IMR-90 (cell line): ENCODE measurements at regions not wholly inside any gene's neighbourhood (a gene's known extent, or its start where the extent isn't known, plus 50 kb on each side); places are given as distances from the start of the nearest gene placed in this dataset.

Source experiments
- ATAC-seq: fragments of 200-7000 bp; cut with Tn5 transposase; 2 replicates; pipeline ENCODE4 v1.9.1; 2020; ENCODE audit warnings: low read depth, mild to moderate bottlenecking, moderate library complexity
- BruUV-seq: library from RNA; stranded (reverse); fragments of 400-500 nt; replicated peaks from 2 replicates; lab custom pipeline; 2021; lab: Mats Ljungman, UMichigan
- CTCF ChIA-PET: fragments of 300-600 bp; formaldehyde crosslinking; extraction: SDS; loops from one replicate; lab custom pipeline; 2021; ENCODE audit warnings: antibody characterized with exemption; lab: Yijun Ruan, JAX
- POLR2A ChIA-PET: fragments of 300-600 bp; sonication (Branson Sonifier 250); formaldehyde crosslinking; loops from one replicate; lab custom pipeline; 2022; ENCODE audit warnings: antibody characterized with exemption; ENCODE audit not compliant: unreplicated experiment; lab: Charles Lee
- DNase-seq: peaks from one replicate; pipeline ENCODE4 v3.0.0; 2013
- H2AFZ ChIP-seq: replicated peaks from 2 replicates; pipeline ENCODE3; 2013; ENCODE audit warnings: low read length, mild to moderate bottlenecking; ENCODE audit not compliant: poor library complexity
- H2AK5ac ChIP-seq: 2 replicates; pipeline ENCODE4 v1.6.1; 2013; ENCODE audit warnings: low read depth, low read length, inconsistent platforms
- H2AK9ac ChIP-seq: replicated peaks from 2 replicates; pipeline ENCODE3; 2013; ENCODE audit warnings: mild to moderate bottlenecking, low read depth, low read length, moderate library complexity; ENCODE audit not compliant: poor library complexity
- H2BK120ac ChIP-seq: 2 replicates; pipeline ENCODE4 v1.6.1; 2013; ENCODE audit warnings: low read depth, low read length, inconsistent platforms
- H2BK15ac ChIP-seq: 3 replicates; pipeline ENCODE4 v1.6.1; 2013; ENCODE audit warnings: low read depth, low read length, inconsistent platforms
- H2BK20ac ChIP-seq: 2 replicates; pipeline ENCODE4 v1.6.1; 2013; ENCODE audit warnings: low read depth, mild to moderate bottlenecking, inconsistent platforms, low read length, moderate library complexity
- H2BK5ac ChIP-seq: 2 replicates; pipeline ENCODE4 v1.6.1; 2013; ENCODE audit warnings: mild to moderate bottlenecking, low read depth, low read length, inconsistent platforms; ENCODE audit not compliant: poor library complexity, severe bottlenecking
- H3K14ac ChIP-seq: replicated peaks from 2 replicates; pipeline ENCODE4 v1.6.1; 2013; ENCODE audit warnings: low read depth, low read length, inconsistent platforms
- H3K18ac ChIP-seq: 2 replicates; pipeline ENCODE4 v1.6.1; 2013; ENCODE audit warnings: low read depth, low read length, control low read depth
- H3K23ac ChIP-seq: 2 replicates; pipeline ENCODE4 v1.6.1; 2013; ENCODE audit warnings: low read depth, low read length, inconsistent platforms
- H3K27ac ChIP-seq: 2 replicates; pipeline ENCODE4 v1.5.1; 2013; ENCODE audit warnings: mild to moderate bottlenecking, control low read depth, low read length; ENCODE audit not compliant: insufficient read depth
- H3K27me3 ChIP-seq: 2 replicates; pipeline ENCODE4 v1.6.1; 2013; ENCODE audit warnings: low read length; ENCODE audit not compliant: control insufficient read depth, insufficient read depth
- H3K36me3 ChIP-seq: 2 replicates; pipeline ENCODE4 v1.6.1; 2013; ENCODE audit warnings: low read length, mixed read lengths; ENCODE audit not compliant: control insufficient read depth, insufficient read depth
- H3K4ac ChIP-seq: 2 replicates; pipeline ENCODE4 v1.6.1; 2013; ENCODE audit warnings: low read depth, low read length, inconsistent platforms
- H3K4me1 ChIP-seq: 2 replicates; pipeline ENCODE4 v1.6.1; 2013; ENCODE audit warnings: low read length, mixed read lengths; ENCODE audit not compliant: control insufficient read depth, insufficient read depth
- H3K4me2 ChIP-seq: 2 replicates; pipeline ENCODE4 v1.6.1; 2013; ENCODE audit warnings: low read depth, mild to moderate bottlenecking, control low read depth, low read length, moderate library complexity
- H3K4me3 ChIP-seq: 2 replicates; pipeline ENCODE4 v1.5.1; 2013; ENCODE audit warnings: low read depth, mild to moderate bottlenecking, control low read depth, low read length, moderate library complexity; ENCODE audit not compliant: insufficient read depth
- H3K56ac ChIP-seq: 2 replicates; pipeline ENCODE4 v1.6.1; 2013; ENCODE audit warnings: low read length, inconsistent platforms; ENCODE audit not compliant: insufficient read depth; ENCODE audit errors: extremely low read depth
- H3K79me1 ChIP-seq, 2 experiments: 2 replicates each; pipeline ENCODE4 v1.6.1; 2013; ENCODE audit warnings: low read length in 2 of 2, inconsistent platforms in 1 of 2, low read depth in 1 of 2
- H3K9ac ChIP-seq: 2 replicates; pipeline ENCODE4 v1.6.1; 2013; ENCODE audit warnings: low read depth, low read length, control low read depth
- H3K9me1 ChIP-seq: 2 replicates; pipeline ENCODE4 v1.6.1; 2013; ENCODE audit warnings: low read length, inconsistent platforms; ENCODE audit not compliant: insufficient read depth
- H3K9me3 ChIP-seq: 2 replicates; pipeline ENCODE4 v1.6.1; 2013; ENCODE audit warnings: low read length; ENCODE audit not compliant: control insufficient read depth, insufficient read depth
- H4K20me1 ChIP-seq: 2 replicates; pipeline ENCODE4 v1.6.1; 2013; ENCODE audit warnings: low read length, inconsistent platforms; ENCODE audit not compliant: insufficient read depth
- H4K5ac ChIP-seq: 2 replicates; pipeline ENCODE4 v1.6.1; 2013; ENCODE audit warnings: mild to moderate bottlenecking, low read depth, low read length, control low read depth
- H4K8ac ChIP-seq, 2 experiments: 2 replicates each; pipeline ENCODE4 v1.6.1; 2013; ENCODE audit warnings: low read depth in 2 of 2, low read length in 2 of 2, control low read depth in 1 of 2, inconsistent platforms in 1 of 2
- H4K91ac ChIP-seq: 2 replicates; pipeline ENCODE4 v1.6.1; 2013; ENCODE audit warnings: low read depth, low read length, inconsistent platforms; ENCODE audit not compliant: insufficient read depth
- MXI1 ChIP-seq: IDR thresholded peaks from 2 replicates; pipeline ENCODE4 v1.6.1; 2012; ENCODE audit warnings: low read depth, mild to moderate bottlenecking, low read length, moderate library complexity, borderline replicate concordance
- RFX5 ChIP-seq: IDR thresholded peaks from 2 replicates; pipeline ENCODE4 v1.8.0; 2012; ENCODE audit warnings: low read depth, mild to moderate bottlenecking, low read length, moderate library complexity
- WGBS, 2 experiments: methylation state at CpG; one replicate each; pipeline versions ENCODE4 v1.1.5 to v1.1.7; 2013; ENCODE audit warnings: missing lambda C conversion rate in 2 of 2; ENCODE audit not compliant: insufficient read length in 1 of 2; ENCODE audit errors: extremely low coverage in 2 of 2; 5-methylcytosine and 5-hydroxymethylcytosine counted together
- dilution Hi-C: fragments of 300-500 bp; cut with HindIII; formaldehyde crosslinking; loops from one replicate; pipeline ENCODE4 v1.14.3; 2018; ENCODE audit warnings: low sequenced_read_pairs; ENCODE audit not compliant: unreplicated experiment
- in situ Hi-C: fragments of 300-500 bp; cut with MboI; formaldehyde crosslinking; loops from 3 replicates; pipeline ENCODE4 v1.14.3; 2019; ENCODE audit warnings: low sequenced_read_pairs, inconsistent platforms, mixed read lengths
- intact Hi-C: fragments of 100-400 bp; cut with micrococcal nuclease; formaldehyde crosslinking; loops from 2 replicates; pipeline ENCODE4 v1.10.0; 2022

- no peaks in the 10 kb centered on the region for H3K36me3 ChIP-seq
- intact Hi-C loops (no loop called here), dilution Hi-C loops (no loop called here), in situ Hi-C loops (no loop called here)
- TF ChIP-seq MXI1 (no peak), RFX5 (no peak)
- H4K91ac ChIP-seq: no peak overlapping the region
- ATAC-seq: no peak
- H3K4me3 ChIP-seq: no peak overlapping the region
- H3K4ac ChIP-seq: no peak overlapping the region
- ChIA-PET CTCF (interaction anchor here (0.6 kb wide), 1 partner anchor 851 kb away, joined by 3 read pairs; no protein-coding TSS in a partner anchor), POLR2A (no interaction called here)
- H2AK9ac ChIP-seq: no peak overlapping the region
- no peak overlapping the region for H3K56ac ChIP-seq
- H2BK20ac ChIP-seq: no peak overlapping the region
- H3K9ac ChIP-seq: no peak overlapping the region
- no peak overlapping the region for H2AK5ac ChIP-seq
- H3K9me1 ChIP-seq: no peaks in the 10 kb centered on the region
- BruUV-seq: no TSS peak
- H3K9me3 ChIP-seq: peaks cover 48% of the 10 kb centered on the region
- H3K14ac ChIP-seq: no peak overlapping the region
- no peak for DNase-seq
- no CpG with 5 or more reads among the region's 1 CpG for WGBS, 2 experiments
- no peaks in the 10 kb centered on the region for H4K20me1 ChIP-seq
- no peaks in the 10 kb centered on the region for H3K79me1 ChIP-seq
- no peak overlapping the region for H3K4me2 ChIP-seq
- H2BK120ac ChIP-seq: no peak overlapping the region
- H3K27ac ChIP-seq: no peak overlapping the region
- H3K18ac ChIP-seq: no peak overlapping the region
- no peak overlapping the region for H2BK5ac ChIP-seq
- H2BK15ac ChIP-seq: no peak overlapping the region
- H2AFZ ChIP-seq: no peak overlapping the region
- H4K5ac ChIP-seq: no peak overlapping the region
- no peaks in the 10 kb centered on the region for H3K4me1 ChIP-seq
- H3K23ac ChIP-seq: no peak overlapping the region
- H3K27me3 ChIP-seq: no peaks in the 10 kb centered on the region
- H4K8ac ChIP-seq: no peak overlapping the region
Observed at GRCh38 chr13:111570911-111571310, 250.5 kb downstream of the TEX29 start.
